SK-N-SH (cell line): ENCODE measurements at regions not wholly inside any gene's neighbourhood (a gene's known extent, or its start where the extent isn't known, plus 50 kb on each side); places are given as distances from the start of the nearest gene placed in this dataset.
"Not testable (repeated sequence)": the region's sequence is repeated elsewhere in the genome, so short reads cannot be mapped to it uniquely, and the experiment has no call there.

ENCODE experiments used
- CTCF ChIA-PET: fragments of 300-600, 350-600 bp; formaldehyde crosslinking; extraction: SDS; loops from one replicate; lab custom pipeline; 2021; lab: Yijun Ruan, JAX
- POLR2A ChIA-PET: fragments of 350-600 bp; sonication (Branson Sonifier 250); formaldehyde crosslinking; extraction: SDS; loops from one replicate; lab custom pipeline; 2020; ENCODE audit warnings: antibody characterized with exemption, inconsistent platforms; lab: Yijun Ruan, JAX
- DNase-seq: peaks from one replicate; pipeline ENCODE4 v3.0.0; 2012
- H2AFZ ChIP-seq: fragments of 200-600 bp; sonication (generic); 2 replicates; pipeline ENCODE4 v1.8.1; 2016; ENCODE audit warnings: antibody characterized with exemption, mild to moderate bottlenecking, low read depth
- H3F3A ChIP-seq: fragments of 200-600 bp; sonication (generic); replicated peaks from 2 replicates; pipeline ENCODE3; 2016; ENCODE audit warnings: antibody characterized with exemption, mild to moderate bottlenecking; ENCODE audit not compliant: insufficient read depth
- H3K27ac ChIP-seq, 2 experiments: fragments of 200-500 bp in 1 of 2; fragments of 200-600 bp in 1 of 2; sonication (Bioruptor generic) in 1 of 2; sonication (generic), shearing (Covaris generic) in 1 of 2; 2 replicates each; pipeline versions ENCODE4 v1.5.1 to v1.6.1; 2014 to 2016; ENCODE audit warnings: low read depth in 2 of 2, inconsistent platforms in 1 of 2, low read length in 1 of 2, mild to moderate bottlenecking in 1 of 2, mixed read lengths in 1 of 2
- H3K27me3 ChIP-seq: fragments of 200-600 bp; sonication (generic), shearing (Covaris generic); 2 replicates; pipeline ENCODE4 v1.6.1; 2016; ENCODE audit warnings: mixed run types; ENCODE audit not compliant: insufficient read depth
- H3K36me3 ChIP-seq, 2 experiments: fragments of 200-500 bp in 1 of 2; fragments of 200-600 bp in 1 of 2; sonication (Bioruptor generic) in 1 of 2; sonication (generic) in 1 of 2; replicated peaks in 1 of 2; 2 replicates each; pipeline versions ENCODE3 to v1.5.1; 2014 to 2016; ENCODE audit warnings: low read length in 1 of 2, mild to moderate bottlenecking in 1 of 2; ENCODE audit not compliant: insufficient read depth in 2 of 2, control insufficient read depth in 1 of 2
- H3K4me1 ChIP-seq, 2 experiments: fragments of 200-500 bp in 1 of 2; fragments of 200-600 bp in 1 of 2; sonication (Bioruptor generic) in 1 of 2; sonication (generic), shearing (Covaris generic) in 1 of 2; 2 replicates each; pipeline versions ENCODE4 v1.5.1 to v1.6.1; 2014 to 2016; ENCODE audit warnings: low read depth in 1 of 2, low read length in 1 of 2, mixed run types in 1 of 2; ENCODE audit not compliant: insufficient read depth in 2 of 2, control insufficient read depth in 1 of 2
- H3K4me2 ChIP-seq: fragments of 200-600 bp; sonication (generic), shearing (Covaris generic); 2 replicates; pipeline ENCODE4 v1.6.1; 2017; ENCODE audit warnings: mixed run types
- H3K4me3 ChIP-seq, 2 experiments: fragments of 200-500 bp in 1 of 2; fragments of 200-600 bp in 1 of 2; sonication (Bioruptor generic) in 1 of 2; sonication (generic), shearing (Covaris generic) in 1 of 2; 2 replicates each; pipeline versions ENCODE4 v1.5.1 to v1.8.1; 2014 to 2016; ENCODE audit warnings: low read depth in 2 of 2, inconsistent platforms in 1 of 2, low read length in 1 of 2, mild to moderate bottlenecking in 1 of 2, mixed read lengths in 1 of 2, moderate library complexity in 1 of 2
- H3K79me2 ChIP-seq: fragments of 200-600 bp; sonication (generic); 2 replicates; pipeline ENCODE4 v1.8.1; 2017; ENCODE audit warnings: mild to moderate bottlenecking; ENCODE audit not compliant: insufficient read depth
- H3K9ac ChIP-seq: fragments of 200-600 bp; sonication (generic); 2 replicates; pipeline ENCODE4 v1.6.1; 2017; ENCODE audit warnings: mixed run types
- H3K9me2 ChIP-seq: fragments of 200-600 bp; sonication (generic); 2 replicates; pipeline ENCODE4 v1.6.1; 2017; ENCODE audit warnings: mixed run types
- H3K9me3 ChIP-seq: fragments of 200-600 bp; sonication (generic); 2 replicates; pipeline ENCODE4 v1.6.1; 2017; ENCODE audit warnings: mixed run types, mild to moderate bottlenecking, moderate library complexity
- H4K20me1 ChIP-seq: fragments of 200-600 bp; sonication (generic); 2 replicates; pipeline ENCODE4 v1.6.1; 2017; ENCODE audit warnings: mild to moderate bottlenecking, mixed run types; ENCODE audit not compliant: insufficient read depth
- ELF1 ChIP-seq: IDR thresholded peaks from 2 replicates; pipeline ENCODE4 v1.4.0; 2012
- EZH2phosphoT487 ChIP-seq: fragments of 200-600 bp; sonication (generic); IDR thresholded peaks from 2 replicates; pipeline ENCODE4 v1.6.1; 2017; ENCODE audit warnings: low read depth, mixed run types, mild to moderate bottlenecking, antibody characterized with exemption, moderate library complexity, borderline replicate concordance
- FOSL2 ChIP-seq: IDR thresholded peaks from 2 replicates; pipeline ENCODE4 v1.4.0; 2012; ENCODE audit warnings: low read depth, mild to moderate bottlenecking, moderate library complexity, borderline replicate concordance
- FOXM1 ChIP-seq: IDR thresholded peaks from 2 replicates; pipeline ENCODE4 v1.4.0; 2012; ENCODE audit warnings: low read depth, mild to moderate bottlenecking
- GATA2 ChIP-seq: sonication (generic); formaldehyde crosslinking; IDR thresholded peaks from 2 replicates; pipeline ENCODE4 v1.5.0; 2020; ENCODE audit warnings: mild to moderate bottlenecking, missing genetic modification reagents
- NFIC ChIP-seq: IDR thresholded peaks from 2 replicates; pipeline ENCODE4 v1.4.0; 2012; ENCODE audit warnings: borderline replicate concordance
- POLR2AphosphoS5 ChIP-seq: IDR thresholded peaks from 2 replicates; pipeline ENCODE4 v1.6.1; 2012; ENCODE audit warnings: low read depth, low read length
- SIN3A ChIP-seq: IDR thresholded peaks from 2 replicates; pipeline ENCODE4 v1.6.1; 2012; ENCODE audit warnings: low read depth, mild to moderate bottlenecking, low read length, moderate library complexity, borderline replicate concordance
- SMC3 ChIP-seq: IDR thresholded peaks from 2 replicates; pipeline ENCODE4 v1.6.1; 2012; ENCODE audit warnings: low read depth, low read length, improper control_type of control experiment
- YY1 ChIP-seq: IDR thresholded peaks from 2 replicates; pipeline ENCODE4 v1.4.0; 2012; ENCODE audit warnings: low read depth, mild to moderate bottlenecking
- WGBS: methylation state at CpG from one replicate; pipeline ENCODE4 v1.1.6; 2017; ENCODE audit warnings: low lambda C conversion rate; 5-methylcytosine and 5-hydroxymethylcytosine counted together
- TF ChIP-seq, protein P1 (sequence below): fragments of 200-600 bp; sonication (generic); IDR thresholded peaks from 2 replicates; pipeline ENCODE4 v1.6.1; 2017; ENCODE audit warnings: antibody characterized with exemption, mild to moderate bottlenecking, moderate library complexity
- TF ChIP-seq, protein P2 (sequence below): fragments of 150-350 bp; IDR thresholded peaks from 2 replicates; pipeline ENCODE4 v1.6.1; 2016; ENCODE audit warnings: mild to moderate bottlenecking, low read depth, low read length
- TF ChIP-seq, protein P3 (sequence below): IDR thresholded peaks from 2 replicates; pipeline ENCODE4 v1.4.0; 2012; ENCODE audit warnings: low read depth, borderline replicate concordance
- TF ChIP-seq, protein P4 (sequence below): IDR thresholded peaks from 2 replicates; pipeline ENCODE4 v1.4.0; 2012; ENCODE audit warnings: low read depth, borderline replicate concordance

DNA sequence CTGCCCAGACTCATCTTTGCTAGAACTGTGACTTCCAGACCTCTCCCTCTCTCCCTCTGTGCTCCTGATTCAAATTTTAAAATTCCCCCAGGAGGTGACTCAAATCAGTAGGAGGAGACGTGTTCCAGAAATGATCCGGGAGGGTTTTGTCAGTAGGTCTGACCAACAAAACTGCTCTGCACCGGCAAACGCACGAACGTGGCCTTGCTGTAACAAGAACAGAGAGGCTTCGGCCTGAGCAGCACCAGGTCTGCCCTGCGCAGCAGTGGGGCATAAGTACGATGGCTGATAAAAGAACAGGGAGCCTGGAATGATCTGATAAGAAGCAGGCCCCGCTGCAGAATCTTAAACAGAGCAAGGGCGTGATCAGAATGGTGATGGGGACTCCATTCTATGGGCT is 152.7 kb upstream of the AUTS2 start (continued):
- TF ChIP-seq YY1 (no peak), FOXM1 (no peak), SMC3 (no peak), NFIC (no peak), POLR2AphosphoS5 (no peak), FOSL2 (no peak), GATA2 (CRISPR knock-in tag) (peak; percentile 96)
- TF ChIP-seq, protein P1, sequence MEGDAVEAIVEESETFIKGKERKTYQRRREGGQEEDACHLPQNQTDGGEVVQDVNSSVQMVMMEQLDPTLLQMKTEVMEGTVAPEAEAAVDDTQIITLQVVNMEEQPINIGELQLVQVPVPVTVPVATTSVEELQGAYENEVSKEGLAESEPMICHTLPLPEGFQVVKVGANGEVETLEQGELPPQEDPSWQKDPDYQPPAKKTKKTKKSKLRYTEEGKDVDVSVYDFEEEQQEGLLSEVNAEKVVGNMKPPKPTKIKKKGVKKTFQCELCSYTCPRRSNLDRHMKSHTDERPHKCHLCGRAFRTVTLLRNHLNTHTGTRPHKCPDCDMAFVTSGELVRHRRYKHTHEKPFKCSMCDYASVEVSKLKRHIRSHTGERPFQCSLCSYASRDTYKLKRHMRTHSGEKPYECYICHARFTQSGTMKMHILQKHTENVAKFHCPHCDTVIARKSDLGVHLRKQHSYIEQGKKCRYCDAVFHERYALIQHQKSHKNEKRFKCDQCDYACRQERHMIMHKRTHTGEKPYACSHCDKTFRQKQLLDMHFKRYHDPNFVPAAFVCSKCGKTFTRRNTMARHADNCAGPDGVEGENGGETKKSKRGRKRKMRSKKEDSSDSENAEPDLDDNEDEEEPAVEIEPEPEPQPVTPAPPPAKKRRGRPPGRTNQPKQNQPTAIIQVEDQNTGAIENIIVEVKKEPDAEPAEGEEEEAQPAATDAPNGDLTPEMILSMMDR: no peak
- TF ChIP-seq, protein P2, sequence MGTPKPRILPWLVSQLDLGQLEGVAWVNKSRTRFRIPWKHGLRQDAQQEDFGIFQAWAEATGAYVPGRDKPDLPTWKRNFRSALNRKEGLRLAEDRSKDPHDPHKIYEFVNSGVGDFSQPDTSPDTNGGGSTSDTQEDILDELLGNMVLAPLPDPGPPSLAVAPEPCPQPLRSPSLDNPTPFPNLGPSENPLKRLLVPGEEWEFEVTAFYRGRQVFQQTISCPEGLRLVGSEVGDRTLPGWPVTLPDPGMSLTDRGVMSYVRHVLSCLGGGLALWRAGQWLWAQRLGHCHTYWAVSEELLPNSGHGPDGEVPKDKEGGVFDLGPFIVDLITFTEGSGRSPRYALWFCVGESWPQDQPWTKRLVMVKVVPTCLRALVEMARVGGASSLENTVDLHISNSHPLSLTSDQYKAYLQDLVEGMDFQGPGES: no peak

DNA sequence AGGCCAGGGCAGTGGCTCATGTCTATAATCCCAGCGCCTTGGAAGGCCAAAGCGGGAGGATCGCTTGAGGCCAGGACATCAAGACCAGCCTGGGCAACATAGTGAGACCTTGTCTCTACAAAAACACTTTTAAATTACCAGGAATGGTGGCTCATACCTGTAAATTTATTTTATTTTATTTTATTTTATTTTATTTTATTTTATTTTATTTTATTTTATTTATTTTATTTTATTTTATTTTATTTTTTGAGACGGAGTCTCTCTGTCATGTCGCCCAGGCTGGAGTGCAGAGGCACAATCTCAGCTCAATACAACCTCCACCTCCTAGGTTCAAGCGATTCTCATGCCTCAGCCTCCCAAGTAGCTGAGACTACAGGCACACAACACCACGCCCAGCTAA is 152.1 kb upstream of the AUTS2 start:
- not testable (repeated sequence) for H3K4me3 ChIP-seq, H2AFZ ChIP-seq, H3K9me2 ChIP-seq, H3F3A ChIP-seq, H3K27ac ChIP-seq, H4K20me1 ChIP-seq, H3K9ac ChIP-seq, H3K79me2 ChIP-seq, H3K4me1 ChIP-seq, DNase-seq, H3K9me3 ChIP-seq, H3K4me2 ChIP-seq, H3K36me3 ChIP-seq, H3K27me3 ChIP-seq
- POLR2A ChIA-PET: interaction anchor here (0.6 kb wide), 2 partner anchors 25 to 1505 kb away, joined by 3 to 4 read pairs; no protein-coding TSS in a partner anchor
- WGBS: 69% methylated on average over 7 of the region's 7 CpGs
- CTCF ChIA-PET: interaction anchor here (1.3 kb wide), 1 partner anchor 9 kb away, joined by 3 read pairs; no protein-coding TSS in a partner anchor

DNA sequence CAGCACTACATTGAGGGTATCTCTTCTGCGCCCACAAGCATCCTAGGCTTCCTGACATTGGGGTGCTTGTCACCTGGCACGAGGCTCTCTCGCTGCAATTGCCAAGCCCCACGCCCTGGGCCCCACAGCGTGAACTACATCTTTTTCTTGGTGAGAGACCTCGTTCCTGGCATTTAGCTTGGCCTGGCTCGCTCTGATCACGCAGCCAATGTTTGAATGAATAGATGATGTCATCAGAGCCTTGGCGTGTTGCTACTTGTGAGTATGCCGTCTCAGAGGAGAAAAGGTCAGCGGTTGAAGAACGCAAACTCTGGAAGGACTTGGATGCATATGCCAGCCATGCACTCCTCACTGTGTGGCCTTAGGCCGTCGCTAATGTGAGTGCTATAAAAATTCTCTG is 150.2 kb upstream of the AUTS2 start:
- DNase-seq: no peak
- Histone ChIP-seq H3K4me3 (no peak overlapping the region), H2AFZ (no peak overlapping the region), H3K4me2 (no peak overlapping the region), H3K27ac (no peak overlapping the region), H3K36me3 (no peaks in the 10 kb centered on the region), H3K27me3 (no peaks in the 10 kb centered on the region), H3K79me2 (no peaks in the 10 kb centered on the region), H3F3A (no peaks in the 10 kb centered on the region), H3K9me3 (no peaks in the 10 kb centered on the region)
- CTCF ChIA-PET: interaction anchor here (0.8 kb wide), 1 partner anchor 46 kb away, joined by 3 read pairs; no protein-coding TSS in a partner anchor
- 73% methylated on average over 14 of the region's 14 CpGs for WGBS
- no peak for TF ChIP-seq FOXM1
- no peak for TF ChIP-seq EZH2phosphoT487
- TF ChIP-seq, protein P3, sequence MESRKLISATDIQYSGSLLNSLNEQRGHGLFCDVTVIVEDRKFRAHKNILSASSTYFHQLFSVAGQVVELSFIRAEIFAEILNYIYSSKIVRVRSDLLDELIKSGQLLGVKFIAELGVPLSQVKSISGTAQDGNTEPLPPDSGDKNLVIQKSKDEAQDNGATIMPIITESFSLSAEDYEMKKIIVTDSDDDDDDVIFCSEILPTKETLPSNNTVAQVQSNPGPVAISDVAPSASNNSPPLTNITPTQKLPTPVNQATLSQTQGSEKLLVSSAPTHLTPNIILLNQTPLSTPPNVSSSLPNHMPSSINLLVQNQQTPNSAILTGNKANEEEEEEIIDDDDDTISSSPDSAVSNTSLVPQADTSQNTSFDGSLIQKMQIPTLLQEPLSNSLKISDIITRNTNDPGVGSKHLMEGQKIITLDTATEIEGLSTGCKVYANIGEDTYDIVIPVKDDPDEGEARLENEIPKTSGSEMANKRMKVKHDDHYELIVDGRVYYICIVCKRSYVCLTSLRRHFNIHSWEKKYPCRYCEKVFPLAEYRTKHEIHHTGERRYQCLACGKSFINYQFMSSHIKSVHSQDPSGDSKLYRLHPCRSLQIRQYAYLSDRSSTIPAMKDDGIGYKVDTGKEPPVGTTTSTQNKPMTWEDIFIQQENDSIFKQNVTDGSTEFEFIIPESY: no peak
- TF ChIP-seq, protein P2: no peak
- no peak for TF ChIP-seq SIN3A
- TF ChIP-seq, protein P4, sequence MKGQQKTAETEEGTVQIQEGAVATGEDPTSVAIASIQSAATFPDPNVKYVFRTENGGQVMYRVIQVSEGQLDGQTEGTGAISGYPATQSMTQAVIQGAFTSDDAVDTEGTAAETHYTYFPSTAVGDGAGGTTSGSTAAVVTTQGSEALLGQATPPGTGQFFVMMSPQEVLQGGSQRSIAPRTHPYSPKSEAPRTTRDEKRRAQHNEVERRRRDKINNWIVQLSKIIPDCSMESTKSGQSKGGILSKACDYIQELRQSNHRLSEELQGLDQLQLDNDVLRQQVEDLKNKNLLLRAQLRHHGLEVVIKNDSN: no peak
- no peak for TF ChIP-seq POLR2AphosphoS5
- no peak for TF ChIP-seq GATA2 (CRISPR knock-in tag)
- TF ChIP-seq ELF1: no peak
- TF ChIP-seq, all 33 proteins: peak for 0
- POLR2A ChIA-PET: no interaction called here
- no peak overlapping the region for H3K9ac ChIP-seq
- H3K4me1 ChIP-seq: peaks cover 0 to 8% of the 10 kb centered on the region in 2 experiments; a peak in 1 of 4 replicates
- H4K20me1 ChIP-seq: no peaks in the 10 kb centered on the region
- H3K9me2 ChIP-seq: no peaks in the 10 kb centered on the region
